GM19468 (cell line): ENCODE measurements at regions not wholly inside any gene's neighbourhood (a gene's known extent, or its start where the extent isn't known, plus 50 kb on each side); places are given as distances from the start of the nearest gene placed in this dataset.

Experiments used
- ATAC-seq: cut with Tn5 transposase; IDR thresholded peaks from one replicate; pipeline ENCODE4 v1.9.1; 2021; ENCODE audit warnings: mild to moderate bottlenecking, moderate library complexity, moderate number of reproducible peaks; ENCODE audit not compliant: unreplicated experiment; ENCODE audit errors: extremely low read depth

DNA sequence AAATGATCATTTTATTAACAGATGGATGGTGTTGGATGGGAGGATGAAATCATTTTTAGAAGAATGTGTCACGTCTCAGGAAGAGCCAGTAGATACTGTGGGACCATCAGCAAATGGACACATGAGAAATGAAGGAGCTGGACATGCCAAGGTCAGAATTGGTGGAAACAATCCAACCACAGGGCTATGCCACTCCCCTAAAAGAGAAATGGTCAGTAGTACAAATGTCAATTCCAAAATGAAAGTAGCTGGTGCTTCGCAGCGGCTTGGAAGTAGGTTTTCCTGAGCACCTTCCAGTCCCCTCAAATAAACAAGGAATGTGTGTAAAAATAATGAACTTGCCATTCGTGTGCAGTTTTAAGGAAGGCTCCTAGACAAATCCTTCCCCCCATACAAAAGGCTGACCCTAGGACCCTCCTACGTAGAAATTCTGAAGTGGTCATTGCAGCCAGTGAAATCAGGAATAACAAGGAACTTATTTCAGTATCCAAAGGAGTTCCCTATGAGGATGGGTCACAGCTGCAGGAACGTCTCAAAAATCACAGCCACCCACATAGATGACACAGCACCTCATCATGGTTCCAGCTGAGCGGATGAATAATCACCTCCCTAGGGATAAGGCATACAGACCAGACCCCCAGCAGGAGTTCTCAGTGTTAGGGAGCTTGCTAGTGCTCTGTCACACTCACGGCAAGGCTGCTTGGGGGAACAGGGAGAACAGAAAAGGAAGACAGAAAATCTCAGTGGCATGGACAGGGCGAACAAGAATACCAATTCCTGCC, 239.2 kb downstream of the HS3ST3A1 start:
- no peak for ATAC-seq

DNA sequence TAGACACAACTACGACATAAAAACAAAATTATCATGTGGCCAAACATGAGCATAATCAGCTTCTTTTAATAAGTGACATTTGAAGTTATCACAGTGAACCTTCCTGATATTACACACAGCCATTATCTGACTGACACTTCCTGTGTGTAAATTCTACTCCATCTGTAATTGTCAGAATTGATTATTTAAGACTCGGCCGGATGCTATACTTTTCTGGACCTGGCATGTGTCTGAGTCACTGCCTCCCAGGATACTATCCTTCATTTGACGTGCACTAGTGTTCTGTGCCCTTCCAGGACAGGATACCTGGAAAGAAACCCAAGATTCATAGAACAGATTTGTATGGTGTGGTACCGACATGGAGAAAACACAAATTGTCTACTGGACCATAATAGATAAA, 242.0 kb downstream of the HS3ST3A1 start:
- ATAC-seq, result no peak

DNA sequence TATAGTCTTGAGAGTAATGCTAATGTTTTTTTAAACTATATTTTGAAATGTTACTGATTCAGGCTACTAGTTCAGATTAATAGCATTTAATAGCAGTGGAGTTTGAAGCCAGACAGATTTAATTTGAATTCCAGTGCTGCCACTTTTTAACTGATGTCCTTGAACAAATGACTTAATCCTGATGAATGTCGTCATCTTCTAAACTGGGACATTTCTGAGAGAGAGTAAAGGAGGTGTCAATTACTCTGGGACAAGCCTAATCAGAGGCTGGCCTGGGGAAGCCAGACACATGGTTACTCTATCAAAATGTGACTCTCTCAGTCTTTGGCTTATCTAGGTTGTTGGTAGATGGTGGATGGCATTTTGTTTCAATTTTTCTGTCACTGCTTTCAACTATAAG, 246.7 kb downstream of the HS3ST3A1 start:
- ATAC-seq, result no peak

DNA sequence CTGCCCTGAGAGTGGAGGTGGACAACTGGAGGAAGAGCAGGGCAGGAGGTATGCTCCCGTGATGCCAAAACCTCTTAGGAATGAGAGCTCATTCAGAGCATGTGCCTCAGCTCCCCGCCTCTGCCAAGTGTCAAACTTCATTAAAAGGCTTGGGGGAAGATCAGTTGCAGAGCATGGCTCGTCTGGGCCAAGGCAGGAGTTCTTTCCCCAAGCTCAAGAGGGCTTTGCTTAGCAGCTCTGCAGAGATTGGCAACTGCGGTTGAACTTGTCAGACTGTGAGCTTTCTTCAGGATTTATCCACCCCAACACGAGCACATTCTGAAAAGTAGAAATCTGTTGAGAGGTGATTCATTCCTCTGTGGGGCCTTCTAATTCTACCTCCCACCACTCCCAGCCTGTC, 248.1 kb downstream of the HS3ST3A1 start:
- no peak for ATAC-seq

DNA sequence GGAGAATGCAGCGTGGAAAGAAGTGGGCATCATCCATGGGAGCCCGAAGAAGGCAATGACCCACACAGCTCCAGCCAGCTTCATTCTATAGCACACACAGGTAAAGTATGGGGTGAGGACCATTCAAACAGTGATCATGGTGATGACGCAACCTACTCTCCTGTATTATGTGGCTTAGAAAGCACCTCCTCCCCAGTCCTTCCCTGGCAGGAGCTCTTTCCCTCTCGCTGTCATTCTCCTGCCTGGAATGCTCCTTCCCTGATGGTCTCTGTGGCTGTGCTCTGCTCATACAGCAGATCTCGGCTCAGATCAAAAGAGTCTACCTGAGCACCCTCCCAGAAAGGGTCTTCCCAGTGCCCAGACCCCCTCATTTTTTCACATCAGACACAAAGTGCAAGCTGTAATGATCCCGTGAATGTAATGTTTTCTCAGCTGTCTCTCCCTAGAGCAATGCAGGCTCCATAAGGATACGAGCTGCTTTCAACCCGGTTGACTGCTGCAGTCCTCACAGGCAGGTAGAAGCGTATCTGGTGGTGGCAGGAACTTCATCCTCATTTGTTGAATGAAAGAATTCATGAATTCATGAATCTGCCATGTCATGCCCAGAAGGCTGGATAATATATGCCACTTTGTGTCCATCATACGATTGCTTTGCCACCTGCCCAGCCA, 248.8 kb downstream of the HS3ST3A1 start:
- no peak for ATAC-seq

DNA sequence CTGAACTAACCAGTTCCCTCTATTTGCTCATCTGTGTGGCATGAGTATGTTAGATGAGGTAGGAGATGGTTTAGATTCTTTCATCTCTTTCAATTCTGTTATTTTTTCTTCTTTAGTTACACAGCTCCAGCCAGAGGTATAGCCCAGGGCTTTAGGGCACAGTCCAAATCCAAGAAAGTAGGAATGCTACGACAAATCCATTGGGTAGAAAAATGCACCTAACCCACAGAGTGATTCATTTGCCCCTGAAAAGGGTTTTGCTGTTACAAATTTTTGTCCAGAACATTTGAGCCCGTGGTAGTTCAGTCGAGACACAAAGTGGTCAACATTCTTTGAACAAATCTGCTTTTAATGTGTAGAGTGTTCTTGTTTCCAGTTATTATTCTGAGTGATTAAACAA, 250.7 kb downstream of the HS3ST3A1 start:
- no peak for ATAC-seq

DNA sequence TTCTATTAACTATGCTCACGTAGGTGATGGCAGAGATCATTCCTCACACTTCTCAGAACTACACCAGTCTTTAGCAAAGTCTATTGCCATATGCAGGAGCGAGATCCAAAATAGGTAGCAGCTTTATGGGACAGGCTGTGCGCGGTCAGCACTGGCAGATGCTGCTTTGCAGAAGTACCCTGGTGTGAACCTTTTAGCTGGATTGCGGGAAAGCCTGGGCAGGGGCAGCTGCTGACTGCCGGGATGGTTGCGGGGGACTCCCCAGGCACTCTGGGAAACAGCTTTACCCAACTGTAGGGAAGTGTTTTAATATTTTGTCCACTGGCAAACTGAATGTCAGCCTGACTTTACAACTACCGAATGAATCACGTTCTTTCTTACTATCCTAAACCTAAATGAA, 251.3 kb downstream of the HS3ST3A1 start:
- ATAC-seq, result no peak

DNA sequence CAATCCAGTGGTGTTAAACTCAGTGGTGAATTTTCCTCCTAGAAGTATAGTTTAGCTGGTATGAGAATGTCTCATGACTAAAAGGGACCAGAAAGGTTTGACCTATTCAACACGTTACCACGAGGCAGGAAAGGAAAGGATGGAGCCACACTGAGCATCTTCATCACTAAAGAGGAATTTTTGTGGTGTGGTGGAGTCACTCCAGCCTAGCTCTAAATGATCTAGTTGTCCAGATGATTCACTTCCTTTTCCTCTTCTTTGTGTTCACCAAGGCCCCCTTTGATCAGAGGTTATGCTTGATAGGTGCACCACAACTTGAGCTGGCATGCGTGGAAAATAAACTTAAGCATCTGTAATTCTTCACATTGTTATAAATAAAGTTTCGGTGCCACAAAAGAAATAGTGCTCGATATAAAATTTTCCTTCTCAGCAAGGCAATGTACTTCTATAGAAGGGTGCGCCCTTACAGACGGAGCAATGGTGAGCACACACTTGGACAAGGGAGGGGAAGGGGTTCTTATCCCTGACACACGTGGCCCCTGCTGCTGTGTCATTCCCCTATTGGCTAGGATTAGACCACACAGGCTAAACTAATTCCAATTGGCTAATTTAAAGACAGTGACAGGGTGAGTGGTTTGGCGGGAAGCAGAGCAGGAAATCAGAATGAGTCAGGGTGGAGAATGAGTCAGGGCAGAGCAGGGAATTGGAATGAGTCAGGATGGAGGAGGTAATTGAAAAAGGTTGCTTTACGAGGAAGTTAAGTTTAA, 254.6 kb downstream of the HS3ST3A1 start:
- no peak for ATAC-seq

DNA sequence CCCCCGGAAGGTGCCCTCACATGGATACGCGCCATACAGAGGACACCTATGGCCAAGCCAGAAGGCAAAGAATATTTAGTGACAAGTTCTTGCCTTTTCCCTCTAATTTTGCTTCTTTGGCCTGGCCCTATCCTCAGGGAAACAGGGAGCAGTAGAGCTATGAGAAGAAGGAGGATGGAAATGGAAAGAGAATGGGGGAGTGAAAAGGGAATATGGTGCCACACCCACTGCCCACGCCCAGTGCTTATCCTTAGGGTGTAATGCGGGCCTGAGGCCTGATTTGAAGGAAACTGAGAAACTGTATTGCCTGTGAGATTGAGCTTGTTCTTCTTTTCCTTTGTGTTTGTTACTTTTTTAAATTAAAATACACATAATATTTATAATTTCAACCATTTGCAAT, 255.1 kb downstream of the HS3ST3A1 start:
- no peak for ATAC-seq

DNA sequence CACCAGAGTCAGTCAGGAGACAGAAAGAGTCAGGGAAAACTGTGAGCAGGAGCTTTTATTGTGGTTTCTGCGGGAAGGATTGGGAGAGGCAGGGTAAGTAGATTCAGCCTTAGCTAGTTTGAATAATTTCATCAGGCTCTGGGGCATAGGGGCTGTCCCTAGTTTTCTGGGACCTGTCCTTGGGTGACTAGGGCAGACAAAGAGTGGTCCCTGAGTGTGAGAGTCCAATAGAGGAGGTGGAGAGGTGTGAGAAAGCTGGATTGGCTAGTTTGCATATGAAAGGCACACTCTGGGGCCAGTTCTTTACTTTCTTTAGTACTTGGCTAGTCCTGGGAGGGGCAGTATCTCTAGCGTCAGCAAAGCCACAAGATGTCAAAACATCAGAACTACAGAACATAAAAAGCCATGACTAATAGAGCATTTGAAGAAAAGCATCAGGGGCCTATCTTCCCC, 255.6 kb downstream of the HS3ST3A1 start:
- no peak for ATAC-seq

DNA sequence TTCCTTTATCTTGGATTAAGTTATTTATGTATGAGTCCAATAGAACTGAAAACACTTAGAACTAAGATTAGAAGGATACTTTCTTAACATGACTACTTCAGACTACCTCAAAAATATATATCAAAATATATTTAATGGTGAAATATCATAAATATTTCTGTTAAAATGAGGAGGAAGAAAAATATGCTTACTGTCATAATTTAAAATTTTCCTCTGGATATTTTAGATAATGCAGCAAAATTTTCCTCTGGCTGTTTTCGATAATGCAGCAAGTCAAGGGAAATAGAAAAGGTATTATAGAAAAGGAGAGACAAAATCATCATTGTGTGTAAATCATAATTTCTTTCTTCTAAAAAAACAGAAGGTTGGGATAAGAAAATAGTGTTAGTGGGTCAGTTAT, 263.3 kb downstream of the HS3ST3A1 start:
- no peak for ATAC-seq

DNA sequence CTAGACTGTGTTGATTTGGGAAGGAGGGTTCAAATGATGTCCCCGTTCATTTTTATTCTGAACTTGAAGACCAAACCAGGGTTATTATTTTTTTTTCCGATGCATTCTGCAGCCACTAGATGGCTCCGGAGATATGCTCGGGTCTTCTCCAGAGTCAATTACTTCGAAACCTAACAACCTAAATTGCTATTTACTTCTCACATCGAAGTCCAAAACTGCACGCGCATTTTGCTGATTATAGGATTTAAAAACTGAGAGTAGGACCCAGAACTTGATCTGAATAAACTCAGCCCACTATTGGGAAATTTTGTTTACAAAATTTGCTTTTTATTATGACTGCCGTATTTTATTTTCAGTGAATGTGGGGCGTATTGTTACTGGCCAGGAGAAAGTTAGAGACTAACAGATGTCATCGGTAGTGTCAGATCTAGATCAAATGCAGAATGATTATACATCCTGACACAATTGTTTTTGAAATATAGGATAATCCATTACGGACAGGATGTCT, 263.8 kb downstream of the HS3ST3A1 start:
- ATAC-seq, result peak; percentile 39

DNA sequence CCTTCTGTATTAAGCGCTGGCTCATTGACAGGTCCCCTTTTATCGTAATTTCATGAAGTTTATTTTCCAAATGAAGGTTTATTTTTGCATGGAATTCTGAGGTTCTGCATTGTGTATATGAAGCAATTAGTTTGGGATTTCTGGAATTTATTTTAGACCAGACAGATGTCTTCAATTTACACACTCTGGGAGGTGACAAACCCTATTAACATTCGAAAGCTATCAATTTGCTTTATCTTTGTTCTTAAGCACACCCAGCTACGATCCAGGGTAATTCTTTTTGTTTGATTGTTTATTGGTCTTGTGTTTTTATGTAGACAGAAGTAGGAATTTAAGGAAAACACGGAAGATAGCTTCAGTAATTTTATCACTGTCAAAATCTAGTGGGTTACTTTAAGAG, 264.6 kb downstream of the HS3ST3A1 start:
- no peak for ATAC-seq

DNA sequence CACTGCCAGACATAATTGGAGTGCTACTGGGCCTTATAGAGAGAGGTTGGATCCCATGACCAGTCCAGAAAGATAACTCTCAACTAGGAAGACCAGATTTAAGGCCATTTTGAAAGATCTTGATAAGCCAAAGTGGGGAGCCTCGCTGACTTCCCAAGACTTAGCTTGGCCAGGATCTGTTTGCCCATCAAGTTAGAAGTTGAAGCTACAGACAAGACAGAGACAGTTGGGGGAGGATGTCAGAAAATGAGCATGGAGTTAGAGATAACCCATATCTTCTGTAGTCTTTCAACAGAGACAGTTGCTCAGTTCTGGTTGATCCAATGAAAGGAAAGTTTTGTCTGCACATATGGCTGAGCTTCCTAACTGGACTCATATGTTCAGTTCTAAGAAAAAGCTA, 267.4 kb downstream of the HS3ST3A1 start:
- ATAC-seq, result no peak

DNA sequence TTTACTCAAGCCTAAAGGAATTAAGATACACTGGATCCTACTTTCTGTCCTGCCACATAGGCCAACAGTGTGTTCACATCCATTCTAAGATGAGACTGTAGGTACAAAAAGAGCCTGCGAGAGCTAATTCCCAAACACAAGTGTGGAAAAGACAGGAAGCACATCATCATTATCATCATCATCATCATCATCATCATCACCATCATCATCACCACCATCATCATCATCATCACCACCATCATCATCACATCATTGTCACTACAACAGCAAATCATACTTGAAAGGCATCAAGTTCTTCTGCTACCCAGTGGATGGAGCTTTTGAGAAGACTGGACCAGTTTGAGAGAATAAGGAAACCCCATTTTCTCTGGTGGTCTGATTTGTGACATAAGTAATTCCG, 268.1 kb downstream of the HS3ST3A1 start:
- ATAC-seq, result no peak

DNA sequence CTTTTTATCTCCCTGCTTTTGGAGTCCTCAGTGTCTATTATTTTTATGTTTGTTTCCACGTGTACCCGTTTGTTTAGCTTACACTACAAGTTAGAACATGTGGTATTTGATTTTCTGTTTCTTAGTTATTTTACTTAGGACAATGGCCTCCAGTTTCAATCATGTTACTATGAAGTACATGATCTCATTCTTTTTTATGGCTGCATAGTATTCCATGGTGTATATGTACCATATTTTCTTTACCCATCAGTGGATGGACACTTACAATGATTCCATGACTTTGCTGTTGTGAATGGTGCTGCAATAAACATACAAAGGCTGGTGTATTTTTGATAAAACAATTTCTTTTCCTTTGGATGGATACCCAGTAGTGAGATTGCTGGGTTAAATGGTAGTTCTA, 269.5 kb downstream of the HS3ST3A1 start:
- no peak for ATAC-seq

DNA sequence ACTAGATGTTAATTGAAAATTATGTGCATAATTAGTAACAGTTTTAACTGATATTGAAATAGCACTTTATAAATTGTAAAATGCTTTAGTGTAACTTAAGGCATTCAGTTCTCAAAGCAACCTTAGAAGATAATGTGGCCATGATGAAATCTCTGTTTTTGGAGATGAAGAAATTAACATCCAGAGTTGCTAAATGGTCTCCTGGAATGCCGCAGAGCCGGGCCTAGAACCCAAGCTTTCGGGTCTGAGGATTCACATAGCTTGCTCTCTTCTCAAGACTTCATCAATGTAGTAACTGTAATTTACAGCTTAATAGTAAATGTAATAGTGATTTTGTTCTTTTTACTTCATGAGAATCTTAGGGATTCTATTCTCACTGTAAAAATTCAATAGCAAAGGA, 272.3 kb downstream of the HS3ST3A1 start:
- ATAC-seq, result no peak

DNA sequence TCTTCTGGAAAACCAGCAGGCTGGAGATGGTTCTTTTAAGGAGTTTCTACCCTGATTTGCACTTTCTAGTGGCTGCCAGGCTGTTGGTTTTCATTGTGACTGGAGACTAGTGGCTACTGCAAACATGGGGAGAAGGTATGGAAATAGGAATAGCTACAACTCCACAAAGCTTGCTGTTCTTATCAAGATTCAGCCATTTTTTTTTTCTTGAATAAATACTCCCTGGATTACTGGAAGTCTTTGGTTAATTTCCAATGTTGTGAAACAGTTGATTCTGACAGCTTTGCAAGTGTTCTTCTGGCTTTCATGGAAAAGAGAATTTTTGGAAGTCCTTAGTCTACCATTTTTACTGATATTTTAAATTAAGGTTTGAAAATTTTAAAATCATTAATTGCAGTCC, 277.7 kb downstream of the HS3ST3A1 start:
- ATAC-seq, result no peak

DNA sequence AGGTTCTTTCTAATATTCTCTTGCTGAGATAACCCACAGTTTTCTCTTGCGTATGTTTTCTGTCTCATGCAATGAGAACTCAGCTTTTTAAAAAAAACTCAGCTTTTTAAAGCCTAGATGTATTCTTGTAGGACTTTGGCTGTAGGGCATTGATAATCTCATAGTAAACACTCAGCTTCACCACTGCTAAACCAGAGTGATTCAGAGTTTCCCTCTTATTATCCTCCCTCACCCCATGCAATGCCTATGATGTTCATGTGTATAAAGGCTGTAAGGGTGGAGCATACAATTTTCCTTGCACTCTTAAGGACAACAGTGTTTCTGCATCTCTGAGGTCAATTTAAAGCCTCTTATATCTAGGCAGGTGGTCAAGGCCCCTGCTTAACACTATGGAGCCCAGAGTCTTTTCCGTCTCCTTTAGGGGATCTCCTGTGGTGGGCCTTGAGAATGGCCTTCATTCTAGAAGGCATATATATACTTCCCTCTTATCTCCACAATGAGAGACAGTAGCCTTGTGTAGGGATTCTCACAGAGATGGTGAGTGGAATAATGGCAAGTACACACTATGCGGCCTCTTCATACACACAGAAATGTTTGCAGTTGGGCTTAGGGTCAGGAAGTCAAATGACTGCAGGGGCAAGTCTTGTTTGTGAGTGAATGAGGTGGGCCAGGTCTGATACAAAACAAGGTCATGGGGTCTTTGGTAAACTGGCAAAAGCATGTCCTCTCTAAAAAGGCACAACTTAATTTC, 279.6 kb downstream of the HS3ST3A1 start:
- ATAC-seq, result no peak

DNA sequence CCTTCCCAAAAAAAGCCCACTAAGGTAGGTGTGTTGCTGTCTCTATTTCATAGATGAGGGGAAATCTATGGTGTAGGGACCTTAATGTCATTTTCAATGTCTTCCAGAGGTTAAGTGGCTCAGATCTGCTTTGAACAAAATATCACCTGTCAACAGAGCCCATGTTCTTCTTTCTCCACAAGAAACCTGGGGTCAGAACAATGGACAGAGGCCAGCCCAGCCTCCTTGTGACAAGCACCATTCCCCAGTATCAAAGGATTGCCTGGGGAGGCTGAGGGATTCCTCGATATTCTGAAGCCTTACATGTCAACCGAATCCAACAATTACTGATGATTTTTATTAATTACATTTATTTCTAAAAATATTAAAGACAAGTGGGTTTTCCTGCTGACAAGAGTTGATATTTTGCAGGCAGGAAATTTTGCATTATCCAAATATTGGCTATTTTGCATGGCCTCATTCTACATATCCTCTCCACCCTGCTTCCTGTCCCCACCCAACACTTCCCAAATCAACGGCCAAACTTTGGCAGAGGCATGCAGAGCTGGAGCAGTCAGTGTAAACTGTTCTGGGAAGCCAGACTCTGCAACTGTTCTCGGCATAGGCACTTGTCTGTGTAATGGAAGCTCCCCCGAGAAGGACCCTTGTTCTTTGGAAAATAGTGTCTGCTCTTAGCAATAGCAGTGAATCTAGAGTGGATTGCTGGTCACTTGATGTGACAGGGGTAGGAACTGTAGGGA, 281.5 kb downstream of the HS3ST3A1 start:
- ATAC-seq, result no peak
